HL-60 (cell line): ENCODE measurements at regions not wholly inside any gene's neighbourhood (a gene's known extent, or its start where the extent isn't known, plus 50 kb on each side); places are given as distances from the start of the nearest gene placed in this dataset.
A peak's percentile ranks its signal among the peaks of the same experiment; 100 is the strongest.

Source experiments
- CTCF ChIP-seq: IDR thresholded peaks from one replicate; pipeline ENCODE4 v1.5.1; 2011; ENCODE audit warnings: low read length, control low read depth, inconsistent platforms; ENCODE audit not compliant: insufficient read depth
- GABPA ChIP-seq: IDR thresholded peaks from 2 replicates; pipeline ENCODE4 v1.6.1; 2012; ENCODE audit warnings: low read depth
- POLR2AphosphoS5 ChIP-seq: IDR thresholded peaks from 2 replicates; pipeline ENCODE4 v1.6.1; 2012; ENCODE audit warnings: low read depth

GRCh38 chr12:90102957-90103652 lies 394.5 kb upstream of the ATP2B1 start:
- peak; percentile 33 for TF ChIP-seq CTCF
- no peak for TF ChIP-seq POLR2AphosphoS5
- no peak for TF ChIP-seq GABPA
